ENCODE measurements at regions not wholly inside any gene's neighbourhood (a gene's known extent, or its start where the extent isn't known, plus 50 kb on each side); places are given as distances from the start of the nearest gene placed in this dataset.

- Histone ChIP-seq H3K27ac (no peak overlapping the region), H3K36me3 (no peaks in the 10 kb centered on the region)
- WGBS, 5 donors, result 94 to 100% (median 98%) methylated on average over 1 of the region's 1 CpG
These were observed 272.7 kb upstream of the TRPC7 start for GRCh38 chr5:136638084-136638483.

DNA sequence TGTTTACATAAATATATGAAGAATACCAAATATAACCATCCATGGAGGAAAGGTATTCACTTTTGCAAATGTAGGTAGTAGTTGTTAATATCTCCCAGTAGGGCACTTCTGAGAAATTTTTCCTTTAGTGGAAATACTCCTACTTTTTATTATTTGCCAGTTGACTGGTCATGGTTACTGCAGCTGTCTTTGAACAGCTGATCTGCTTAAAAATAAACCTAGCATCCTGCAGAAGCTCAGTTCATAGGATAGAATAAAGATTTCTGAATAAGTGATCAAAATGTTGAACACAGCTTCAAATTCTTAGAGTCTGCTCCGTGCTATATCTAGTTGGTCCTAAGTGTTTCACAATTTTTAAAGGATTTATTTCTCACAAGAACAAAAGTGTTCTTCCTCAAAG is 270.7 kb upstream of the TRPC7 start:
- Histone ChIP-seq H3K9me3 (no peaks in the 10 kb centered on the region), H3K27me3 (no peaks in the 10 kb centered on the region), H3K27ac (no peak overlapping the region), H3K36me3 (no peaks in the 10 kb centered on the region), H3K4me3 (no peak overlapping the region), H3K4me1 (no peaks in the 10 kb centered on the region)
- TF ChIP-seq POLR2A (IDR thresholded peaks at IDR 0.05) (no peak), EP300 (IDR thresholded peaks at IDR 0.05) (no peak), POLR2AphosphoS5 (IDR thresholded peaks at IDR 0.05) (no peak), CTCF (IDR thresholded peaks at IDR 0.05) (no peak)
- 88 to 96% (median 91%) methylated on average over 1 of the region's 1 CpG for WGBS, 5 donors
- intact Hi-C loops (cut with DNase I; ENCODE audit: low total_unique reads), result no loop called here
- no peak for DNase-seq

More at GRCh38 chr5:136638084-136638483, 272.7 kb upstream of the TRPC7 start:
- intact Hi-C loops (cut with DNase I; ENCODE audit: low total_unique reads), result no loop called here
- H3K27me3 ChIP-seq, result no peaks in the 10 kb centered on the region
- no peaks in the 10 kb centered on the region for H3K9me3 ChIP-seq
- TF ChIP-seq POLR2A (IDR thresholded peaks at IDR 0.05) (no peak), CTCF (IDR thresholded peaks at IDR 0.05) (no peak), POLR2AphosphoS5 (IDR thresholded peaks at IDR 0.05) (no peak), EP300 (IDR thresholded peaks at IDR 0.05) (no peak)
- no peaks in the 10 kb centered on the region for H3K4me1 ChIP-seq
- no peak for DNase-seq
- no peak overlapping the region for H3K4me3 ChIP-seq

GRCh38 chr5:136631186-136631585 is 265.8 kb upstream of the TRPC7 start:
- TF ChIP-seq POLR2A (IDR thresholded peaks at IDR 0.05), result no peak
- TF ChIP-seq CTCF (IDR thresholded peaks at IDR 0.05), result no peak
- no peak for TF ChIP-seq EP300 (IDR thresholded peaks at IDR 0.05)
- TF ChIP-seq POLR2AphosphoS5 (IDR thresholded peaks at IDR 0.05), result no peak
- Histone ChIP-seq H3K36me3 (no peaks in the 10 kb centered on the region), H3K4me1 (no peaks in the 10 kb centered on the region), H3K4me3 (no peak overlapping the region), H3K27ac (no peak overlapping the region), H3K9me3 (no peaks in the 10 kb centered on the region), H3K27me3 (no peaks in the 10 kb centered on the region)
- peak in 1 of 2 donors; percentile 7 for DNase-seq
- intact Hi-C loops (cut with DNase I; ENCODE audit: low total_unique reads), result no loop called here
- 35 to 51% (median 49%) methylated on average over 1 of the region's 1 CpG for WGBS, 5 donors

DNA sequence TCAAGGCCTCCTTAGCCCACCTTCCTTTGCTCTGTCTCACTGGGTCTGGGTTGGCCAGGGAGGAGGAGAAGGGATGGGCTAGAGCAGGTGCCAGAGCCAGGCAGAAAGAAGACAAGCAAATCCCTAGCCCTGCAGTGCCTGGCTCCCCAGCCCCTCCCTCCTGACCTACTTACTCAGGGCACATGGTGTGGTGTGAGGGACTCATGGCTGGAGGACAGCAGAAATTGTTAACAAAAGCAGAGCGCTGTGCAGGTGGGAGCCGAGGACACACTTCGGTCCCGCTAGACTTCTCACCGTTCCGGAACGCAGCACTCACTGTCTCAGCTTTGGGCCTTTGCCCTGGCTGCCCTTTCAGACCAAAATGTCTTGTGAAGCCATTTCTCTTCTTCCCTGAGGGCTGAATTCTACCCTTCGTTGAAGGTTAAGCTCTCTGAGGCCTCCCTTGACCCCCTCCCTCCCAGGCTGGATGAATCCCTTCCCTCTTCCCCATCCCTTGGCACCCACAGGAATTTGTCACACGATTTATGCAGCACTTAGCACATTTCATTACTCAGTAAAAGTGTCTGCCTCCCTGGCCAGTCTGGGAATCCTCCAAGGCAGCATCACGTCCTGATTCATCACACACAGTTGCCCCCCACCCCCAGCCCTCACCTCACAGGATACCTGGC is 263.9 kb upstream of the TRPC7 start:
- DNase-seq, result no peak
- Histone ChIP-seq H3K4me3 (no peak overlapping the region), H3K27ac (no peak overlapping the region), H3K36me3 (no peaks in the 10 kb centered on the region), H3K9me3 (no peaks in the 10 kb centered on the region), H3K4me1 (no peaks in the 10 kb centered on the region), H3K27me3 (no peaks in the 10 kb centered on the region)
- WGBS, 5 donors, result 65 to 78% (median 74%) methylated on average over 10 of the region's 10 CpGs
- TF ChIP-seq POLR2A (IDR thresholded peaks at IDR 0.05), result no peak
- no peak for TF ChIP-seq EP300 (IDR thresholded peaks at IDR 0.05)
- no peak for TF ChIP-seq POLR2AphosphoS5 (IDR thresholded peaks at IDR 0.05)
- TF ChIP-seq CTCF (IDR thresholded peaks at IDR 0.05), result no peak
- intact Hi-C loops (cut with DNase I; ENCODE audit: low total_unique reads), result no loop called here
